Suppressor macrophage treated with lipopolysaccharide for 1 hour (primary cell): ENCODE measurements at regions not wholly inside any gene's neighbourhood (a gene's known extent, or its start where the extent isn't known, plus 50 kb on each side); places are given as distances from the start of the nearest gene placed in this dataset.

ENCODE experiments used
- DNase-seq, 3 donors: peaks; one replicate each; pipeline ENCODE4 v3.0.0-alpha.2; 2020 to 2022

DNA sequence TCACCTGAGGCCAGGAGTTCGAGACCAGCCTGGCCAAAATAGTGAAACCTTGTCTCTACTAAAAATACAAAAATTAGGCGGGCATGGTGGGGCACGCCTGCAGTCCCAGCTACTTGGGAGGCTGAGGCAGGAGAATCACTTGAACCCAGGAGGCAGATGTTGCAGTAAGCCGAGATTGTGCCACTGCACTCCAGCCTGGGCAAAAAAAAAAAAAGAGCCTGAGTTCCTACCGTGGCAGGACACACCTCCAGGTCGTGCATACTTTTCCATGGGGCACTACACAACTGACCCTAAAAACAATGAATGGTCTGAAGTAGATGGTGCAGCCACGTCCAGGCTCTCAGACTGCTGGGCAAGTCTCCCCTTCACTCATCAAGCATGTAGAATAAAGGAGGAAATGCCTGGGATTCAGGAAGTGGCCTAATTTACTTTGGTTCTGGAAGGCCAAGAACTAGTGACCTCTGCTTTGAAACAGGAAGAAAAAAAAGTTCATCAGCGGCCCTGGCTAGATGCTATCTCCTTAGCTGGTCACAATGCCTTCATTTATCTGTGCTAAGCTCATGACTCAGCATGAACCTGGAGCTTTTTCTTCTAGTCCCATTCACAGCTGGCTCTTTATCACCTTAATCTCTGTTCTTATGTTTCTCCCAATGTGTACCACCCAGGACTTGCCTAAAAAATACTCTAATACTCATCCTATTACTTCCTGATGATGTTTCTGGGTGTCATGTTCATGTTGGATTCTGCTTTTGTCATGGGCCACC is 55.8 kb upstream of the OR6J1 start:
- peak; percentile 18 to 38 (median 21) for DNase-seq

DNA sequence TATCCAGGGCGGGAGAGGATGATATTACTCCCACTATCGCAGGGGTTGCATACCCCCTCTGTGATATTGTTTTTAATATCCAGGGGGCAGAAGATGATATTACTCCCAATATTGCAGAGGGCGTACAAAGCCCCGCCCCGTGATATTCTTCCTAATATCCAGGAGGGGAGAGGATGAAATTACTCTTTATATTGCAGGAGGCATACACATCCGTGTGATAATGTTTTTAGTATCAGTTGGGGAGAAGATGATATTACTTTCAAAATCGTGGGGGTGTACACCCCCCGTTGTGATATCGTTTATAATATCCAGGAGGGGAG is 52.9 kb upstream of the OXA1L start:
- no peak for DNase-seq

DNA sequence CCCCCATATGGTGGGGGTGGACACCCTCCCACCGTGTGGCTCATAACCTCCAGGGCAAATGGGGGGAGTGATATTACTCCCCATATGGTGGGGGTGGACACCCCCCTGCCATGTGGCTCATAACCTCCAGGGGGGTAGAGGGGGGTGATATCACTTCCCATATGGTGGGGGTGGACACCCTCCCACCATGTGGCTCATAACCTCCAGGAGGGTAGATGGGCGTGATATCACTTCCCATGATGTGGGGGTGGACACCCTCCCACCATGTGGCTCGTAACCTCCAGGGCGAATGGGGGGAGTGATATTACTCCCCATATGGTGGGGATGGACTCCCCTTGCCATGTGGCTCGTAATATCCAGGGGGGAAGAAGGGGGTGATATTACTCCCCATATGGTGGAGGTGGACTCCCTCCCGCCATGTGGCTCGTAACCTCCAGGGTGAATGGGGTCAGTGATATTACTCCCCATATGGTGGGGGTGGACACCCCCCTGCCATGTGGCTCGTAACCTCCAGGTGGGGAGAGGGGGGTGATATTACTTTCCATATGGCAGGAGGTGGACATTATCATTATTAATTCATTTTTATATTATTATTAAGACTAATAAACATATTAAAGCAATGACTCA is 51.2 kb upstream of the OXA1L start:
- DNase-seq, result peak; percentile 14 to 22 (median 20)

DNA sequence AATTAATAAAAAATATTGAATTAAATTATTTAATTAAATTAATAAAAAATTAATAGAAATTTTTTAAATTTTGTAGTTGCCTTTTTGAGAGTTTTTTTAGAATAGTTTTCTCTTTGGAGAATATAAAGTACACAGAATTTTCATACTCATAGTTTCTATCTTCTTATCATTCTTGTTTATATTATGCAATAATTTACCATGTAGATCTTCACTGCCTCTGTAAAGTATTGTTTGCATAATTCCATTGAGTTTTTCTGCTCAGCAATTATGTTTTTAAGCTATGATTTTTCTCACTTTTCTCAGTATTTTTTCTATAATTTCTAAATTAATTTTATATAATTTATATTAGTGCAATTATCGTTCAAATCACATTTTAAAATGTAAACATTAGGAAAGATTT is 50.6 kb upstream of the OXA1L start:
- DNase-seq, result no peak
